ENCODE measurements at regions not wholly inside any gene's neighbourhood (a gene's known extent, or its start where the extent isn't known, plus 50 kb on each side); places are given as distances from the start of the nearest gene placed in this dataset.

- H3K36me3 ChIP-seq (ENCODE audit: control insufficient read depth, insufficient read depth, low read length) = no peaks in the 10 kb centered on the region
- H3K9ac ChIP-seq (ENCODE audit: low read length) = no peak overlapping the region
- no peaks in the 10 kb centered on the region for H3K27me3 ChIP-seq (ENCODE audit: control insufficient read depth, insufficient read depth, low read length)
- no peaks in the 10 kb centered on the region for H3K9me3 ChIP-seq (ENCODE audit: control insufficient read depth, insufficient read depth, low read depth, low read length)
- H3K4me1 ChIP-seq (ENCODE audit: control insufficient read depth, insufficient read depth, low read length) = no peaks in the 10 kb centered on the region
- no peak overlapping the region for H3K4me3 ChIP-seq (ENCODE audit: low read depth, low read length)
- H3K27ac ChIP-seq (ENCODE audit: low read depth, low read length) = no peak overlapping the region
Observed at GRCh38 chr11:15765530-15765929, 590.8 kb downstream of the SOX6 start.

- Histone ChIP-seq H3K9ac (ENCODE audit: low read length) (no peak overlapping the region), H3K27ac (ENCODE audit: low read depth, low read length) (no peak overlapping the region), H3K4me3 (ENCODE audit: low read depth, low read length) (no peak overlapping the region), H3K27me3 (ENCODE audit: control insufficient read depth, insufficient read depth, low read length) (no peaks in the 10 kb centered on the region), H3K36me3 (ENCODE audit: control insufficient read depth, insufficient read depth, low read length) (no peaks in the 10 kb centered on the region), H3K4me1 (ENCODE audit: control insufficient read depth, insufficient read depth, low read length) (peaks cover 2% of the 10 kb centered on the region; the same call in 1 of the 2 replicates), H3K9me3 (ENCODE audit: control insufficient read depth, insufficient read depth, low read depth, low read length) (no peaks in the 10 kb centered on the region)
Observed at GRCh38 chr11:15768321-15768720, 588.0 kb downstream of the SOX6 start.

DNA sequence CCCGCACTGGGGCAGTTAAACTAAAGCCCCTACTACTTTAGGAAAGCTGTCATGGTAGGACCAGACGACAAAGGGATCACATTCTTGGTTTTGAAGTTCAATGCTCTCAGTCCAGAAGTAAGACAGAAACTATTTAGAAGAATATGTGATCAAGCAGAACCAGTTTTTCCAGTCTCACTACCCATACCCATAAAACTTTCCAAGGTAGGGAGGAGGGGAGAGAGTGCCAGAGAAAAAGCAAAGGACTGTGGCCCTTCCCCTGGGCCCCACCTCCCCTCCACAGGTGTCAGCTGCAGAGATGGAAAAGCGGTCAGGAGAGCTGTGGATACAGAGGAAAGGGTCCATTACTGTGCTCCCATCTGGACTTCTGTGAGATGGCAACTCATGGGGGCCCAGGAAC lies 587.1 kb downstream of the SOX6 start:
- no peaks in the 10 kb centered on the region for H3K36me3 ChIP-seq (ENCODE audit: control insufficient read depth, insufficient read depth, low read length)
- H3K4me1 ChIP-seq (ENCODE audit: control insufficient read depth, insufficient read depth, low read length) = peaks cover 5% of the 10 kb centered on the region; the same call in 1 of the 2 replicates
- no peak overlapping the region for H3K27ac ChIP-seq (ENCODE audit: low read depth, low read length)
- no peaks in the 10 kb centered on the region for H3K9me3 ChIP-seq (ENCODE audit: control insufficient read depth, insufficient read depth, low read depth, low read length)
- no peak overlapping the region for H3K4me3 ChIP-seq (ENCODE audit: low read depth, low read length)
- H3K9ac ChIP-seq (ENCODE audit: low read length) = no peak overlapping the region
- no peaks in the 10 kb centered on the region for H3K27me3 ChIP-seq (ENCODE audit: control insufficient read depth, insufficient read depth, low read length)

DNA sequence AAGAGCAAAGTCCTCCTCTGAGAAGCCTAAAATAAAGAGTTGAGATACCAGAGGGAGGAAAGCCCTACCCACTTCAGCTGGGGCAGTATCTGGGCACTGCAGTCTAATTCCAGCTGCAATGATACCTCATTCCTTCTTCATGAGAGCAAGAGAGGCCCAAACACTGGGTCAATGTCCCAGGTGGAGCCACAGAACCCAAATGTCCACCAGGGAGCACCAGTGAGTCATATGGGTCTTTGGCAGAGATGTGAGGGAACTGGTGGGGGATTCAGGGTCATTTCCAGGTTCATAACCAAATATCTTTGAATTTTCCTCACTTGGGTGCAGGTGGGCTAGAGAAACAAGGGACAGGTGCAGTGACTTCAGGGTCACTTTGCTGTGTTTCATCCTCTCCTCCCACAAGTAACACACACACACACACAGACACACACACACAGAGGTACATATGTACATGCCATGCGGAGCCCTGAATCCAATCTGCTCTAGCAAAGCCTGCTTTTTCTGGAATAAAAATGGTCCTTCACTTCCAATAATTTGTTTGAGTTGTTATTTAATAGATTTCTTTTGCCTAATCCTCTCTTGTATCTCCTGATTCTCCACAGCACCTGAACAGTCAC lies 585.4 kb downstream of the SOX6 start:
- H3K9ac ChIP-seq (ENCODE audit: low read length) = no peak overlapping the region
- peaks cover 16% of the 10 kb centered on the region; the same call in 1 of the 2 replicates for H3K4me1 ChIP-seq (ENCODE audit: control insufficient read depth, insufficient read depth, low read length)
- no peaks in the 10 kb centered on the region for H3K27me3 ChIP-seq (ENCODE audit: control insufficient read depth, insufficient read depth, low read length)
- no peak overlapping the region for H3K27ac ChIP-seq (ENCODE audit: low read depth, low read length)
- H3K9me3 ChIP-seq (ENCODE audit: control insufficient read depth, insufficient read depth, low read depth, low read length) = no peaks in the 10 kb centered on the region
- no peaks in the 10 kb centered on the region for H3K36me3 ChIP-seq (ENCODE audit: control insufficient read depth, insufficient read depth, low read length)
- no peak overlapping the region for H3K4me3 ChIP-seq (ENCODE audit: low read depth, low read length)

- H3K27me3 ChIP-seq (ENCODE audit: control insufficient read depth, insufficient read depth, low read length) = no peaks in the 10 kb centered on the region
- H3K4me1 ChIP-seq (ENCODE audit: control insufficient read depth, insufficient read depth, low read length) = peaks cover 16% of the 10 kb centered on the region; the same call in 1 of the 2 replicates
- no peaks in the 10 kb centered on the region for H3K36me3 ChIP-seq (ENCODE audit: control insufficient read depth, insufficient read depth, low read length)
- H3K9ac ChIP-seq (ENCODE audit: low read length) = no peak overlapping the region
- H3K27ac ChIP-seq (ENCODE audit: low read depth, low read length) = no peak overlapping the region
- no peak overlapping the region for H3K4me3 ChIP-seq (ENCODE audit: low read depth, low read length)
- H3K9me3 ChIP-seq (ENCODE audit: control insufficient read depth, insufficient read depth, low read depth, low read length) = no peaks in the 10 kb centered on the region
Observed at GRCh38 chr11:15772547-15772946, 583.8 kb downstream of the SOX6 start.

- Histone ChIP-seq H3K27me3 (ENCODE audit: control insufficient read depth, insufficient read depth, low read length) (no peaks in the 10 kb centered on the region), H3K27ac (ENCODE audit: low read depth, low read length) (no peak overlapping the region), H3K9me3 (ENCODE audit: control insufficient read depth, insufficient read depth, low read depth, low read length) (no peaks in the 10 kb centered on the region), H3K4me1 (ENCODE audit: control insufficient read depth, insufficient read depth, low read length) (peaks cover 16% of the 10 kb centered on the region; the same call in 1 of the 2 replicates), H3K9ac (ENCODE audit: low read length) (no peak overlapping the region), H3K36me3 (ENCODE audit: control insufficient read depth, insufficient read depth, low read length) (no peaks in the 10 kb centered on the region), H3K4me3 (ENCODE audit: low read depth, low read length) (no peak overlapping the region)
Observed at GRCh38 chr11:15772981-15773380, 583.4 kb downstream of the SOX6 start.

- H3K27me3 ChIP-seq (ENCODE audit: control insufficient read depth, insufficient read depth, low read length) = no peaks in the 10 kb centered on the region
Observed at GRCh38 chr11:15773476-15774387, 582.6 kb downstream of the SOX6 start.

GRCh38 chr11:15774388-15774939 lies 581.9 kb downstream of the SOX6 start:
- H3K36me3 ChIP-seq (ENCODE audit: control insufficient read depth, insufficient read depth, low read length) = no peaks in the 10 kb centered on the region
- H3K9ac ChIP-seq (ENCODE audit: low read length) = no peak overlapping the region
- no peak overlapping the region for H3K4me3 ChIP-seq (ENCODE audit: low read depth, low read length)
- H3K4me1 ChIP-seq (ENCODE audit: control insufficient read depth, insufficient read depth, low read length) = peaks cover 16% of the 10 kb centered on the region; the same call in 1 of the 2 replicates
- no peak overlapping the region for H3K27ac ChIP-seq (ENCODE audit: low read depth, low read length)
- no peaks in the 10 kb centered on the region for H3K27me3 ChIP-seq (ENCODE audit: control insufficient read depth, insufficient read depth, low read length)
- no peaks in the 10 kb centered on the region for H3K9me3 ChIP-seq (ENCODE audit: control insufficient read depth, insufficient read depth, low read depth, low read length)

More at GRCh38 chr11:15773476-15774387, 582.6 kb downstream of the SOX6 start:
- H3K27ac ChIP-seq (ENCODE audit: low read depth, low read length) = no peak overlapping the region
- H3K9ac ChIP-seq (ENCODE audit: low read length) = no peak overlapping the region
- peaks cover 16% of the 10 kb centered on the region; the same call in 1 of the 2 replicates for H3K4me1 ChIP-seq (ENCODE audit: control insufficient read depth, insufficient read depth, low read length)
- no peaks in the 10 kb centered on the region for H3K9me3 ChIP-seq (ENCODE audit: control insufficient read depth, insufficient read depth, low read depth, low read length)
- no peak overlapping the region for H3K4me3 ChIP-seq (ENCODE audit: low read depth, low read length)
- no peaks in the 10 kb centered on the region for H3K36me3 ChIP-seq (ENCODE audit: control insufficient read depth, insufficient read depth, low read length)

GRCh38 chr11:15775015-15775541 lies 581.3 kb downstream of the SOX6 start:
- Histone ChIP-seq H3K4me1 (ENCODE audit: control insufficient read depth, insufficient read depth, low read length) (peaks cover 16% of the 10 kb centered on the region; the same call in 1 of the 2 replicates), H3K27ac (ENCODE audit: low read depth, low read length) (no peak overlapping the region), H3K9me3 (ENCODE audit: control insufficient read depth, insufficient read depth, low read depth, low read length) (no peaks in the 10 kb centered on the region)

DNA sequence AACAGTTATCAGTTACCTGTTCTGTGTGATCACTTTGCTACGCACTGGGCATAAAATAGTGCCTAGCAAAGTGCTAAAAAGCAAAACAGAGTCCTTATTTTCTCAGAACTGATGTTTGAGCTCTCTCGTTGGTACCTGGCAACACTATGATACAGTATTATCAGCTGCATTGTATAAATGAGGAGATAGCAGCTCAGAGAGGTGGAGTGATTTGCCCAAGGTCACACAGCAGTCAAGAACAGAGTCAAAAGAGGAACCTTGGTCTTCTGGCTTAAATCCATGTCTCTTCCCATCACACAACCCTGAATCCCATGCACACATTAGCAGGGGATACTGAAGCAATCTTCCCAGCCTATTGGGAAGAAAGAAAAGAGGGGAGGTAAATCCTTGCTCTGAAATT lies 580.5 kb downstream of the SOX6 start:
- H3K9me3 ChIP-seq (ENCODE audit: control insufficient read depth, insufficient read depth, low read depth, low read length) = no peaks in the 10 kb centered on the region
- H3K4me1 ChIP-seq (ENCODE audit: control insufficient read depth, insufficient read depth, low read length) = peaks cover 16% of the 10 kb centered on the region; the same call in 1 of the 2 replicates
- H3K36me3 ChIP-seq (ENCODE audit: control insufficient read depth, insufficient read depth, low read length) = no peaks in the 10 kb centered on the region
- no peak overlapping the region for H3K4me3 ChIP-seq (ENCODE audit: low read depth, low read length)
- H3K27me3 ChIP-seq (ENCODE audit: control insufficient read depth, insufficient read depth, low read length) = no peaks in the 10 kb centered on the region
- H3K9ac ChIP-seq (ENCODE audit: low read length) = no peak overlapping the region
- no peak overlapping the region for H3K27ac ChIP-seq (ENCODE audit: low read depth, low read length)

More at GRCh38 chr11:15775015-15775541, 581.3 kb downstream of the SOX6 start:
- Histone ChIP-seq H3K9ac (ENCODE audit: low read length) (no peak overlapping the region), H3K36me3 (ENCODE audit: control insufficient read depth, insufficient read depth, low read length) (no peaks in the 10 kb centered on the region), H3K27me3 (ENCODE audit: control insufficient read depth, insufficient read depth, low read length) (no peaks in the 10 kb centered on the region), H3K4me3 (ENCODE audit: low read depth, low read length) (no peak overlapping the region)

Data from HUES6 (cell line).